ENCODE measurements at regions not wholly inside any gene's neighbourhood (a gene's known extent, or its start where the extent isn't known, plus 50 kb on each side); places are given as distances from the start of the nearest gene placed in this dataset.
"Not testable (repeated sequence)": the region's sequence is repeated elsewhere in the genome, so short reads cannot be mapped to it uniquely, and the experiment has no call there.

GRCh38 chr14:27833001-27833400, 933.6 kb upstream of the FOXG1 start:
- DNase-seq = not testable (repeated sequence)

- DNase-seq = no peak
Measured at GRCh38 chr14:27836386-27836785, 930.2 kb upstream of the FOXG1 start.

GRCh38 chr14:27845241-27845850, 921.2 kb upstream of the FOXG1 start:
- DNase-seq = no peak

- no peak for DNase-seq
Measured at GRCh38 chr14:27845902-27846301, 920.7 kb upstream of the FOXG1 start.

- not testable (repeated sequence) for DNase-seq
Measured at GRCh38 chr14:27847480-27847879, 919.1 kb upstream of the FOXG1 start.

- not testable (repeated sequence) for DNase-seq
Measured at GRCh38 chr14:27849193-27849592, 917.4 kb upstream of the FOXG1 start.

GRCh38 chr14:27862684-27863083, 903.9 kb upstream of the FOXG1 start:
- no peak for DNase-seq

GRCh38 chr14:27863166-27863565, 903.4 kb upstream of the FOXG1 start:
- DNase-seq = no peak

- no peak for DNase-seq
Measured at GRCh38 chr14:27881063-27881462, 885.5 kb upstream of the FOXG1 start.

- no peak for DNase-seq
Measured at GRCh38 chr14:27881646-27882045, 884.9 kb upstream of the FOXG1 start.

GRCh38 chr14:27886256-27886655, 880.3 kb upstream of the FOXG1 start:
- DNase-seq = no peak

- DNase-seq = no peak
Measured at GRCh38 chr14:27890259-27890658, 876.3 kb upstream of the FOXG1 start.

GRCh38 chr14:27908484-27908883, 858.1 kb upstream of the FOXG1 start:
- DNase-seq = not testable (repeated sequence)

- no peak for DNase-seq
Measured at GRCh38 chr14:27916326-27916725, 850.3 kb upstream of the FOXG1 start.

GRCh38 chr14:27917896-27918295, 848.7 kb upstream of the FOXG1 start:
- DNase-seq = no peak

GRCh38 chr14:27927519-27927918, 839.1 kb upstream of the FOXG1 start:
- DNase-seq = no peak

- DNase-seq = no peak
Measured at GRCh38 chr14:27929797-27930347, 836.7 kb upstream of the FOXG1 start.

GRCh38 chr14:27938392-27938791, 828.2 kb upstream of the FOXG1 start:
- no peak for DNase-seq

GRCh38 chr14:27945512-27945911, 821.1 kb upstream of the FOXG1 start:
- no peak for DNase-seq

GRCh38 chr14:27958757-27959156, 807.8 kb upstream of the FOXG1 start:
- no peak for DNase-seq

- no peak for DNase-seq
Measured at GRCh38 chr14:27995691-27996090, 770.9 kb upstream of the FOXG1 start.

GRCh38 chr14:28001002-28001401, 765.6 kb upstream of the FOXG1 start:
- DNase-seq = no peak

GRCh38 chr14:28012629-28013415, 753.8 kb upstream of the FOXG1 start:
- no peak for DNase-seq

GRCh38 chr14:28020112-28020511, 746.5 kb upstream of the FOXG1 start:
- no peak for DNase-seq
